Ammon's horn (tissue), 1 donor: ENCODE measurements at regions not wholly inside any gene's neighbourhood (a gene's known extent, or its start where the extent isn't known, plus 50 kb on each side); places are given as distances from the start of the nearest gene placed in this dataset.

ENCODE experiments used
- DNase-seq: peaks from one replicate; pipeline ENCODE4 v3.0.0-alpha.2; 2016; ENCODE audit warnings: low spot score

DNA sequence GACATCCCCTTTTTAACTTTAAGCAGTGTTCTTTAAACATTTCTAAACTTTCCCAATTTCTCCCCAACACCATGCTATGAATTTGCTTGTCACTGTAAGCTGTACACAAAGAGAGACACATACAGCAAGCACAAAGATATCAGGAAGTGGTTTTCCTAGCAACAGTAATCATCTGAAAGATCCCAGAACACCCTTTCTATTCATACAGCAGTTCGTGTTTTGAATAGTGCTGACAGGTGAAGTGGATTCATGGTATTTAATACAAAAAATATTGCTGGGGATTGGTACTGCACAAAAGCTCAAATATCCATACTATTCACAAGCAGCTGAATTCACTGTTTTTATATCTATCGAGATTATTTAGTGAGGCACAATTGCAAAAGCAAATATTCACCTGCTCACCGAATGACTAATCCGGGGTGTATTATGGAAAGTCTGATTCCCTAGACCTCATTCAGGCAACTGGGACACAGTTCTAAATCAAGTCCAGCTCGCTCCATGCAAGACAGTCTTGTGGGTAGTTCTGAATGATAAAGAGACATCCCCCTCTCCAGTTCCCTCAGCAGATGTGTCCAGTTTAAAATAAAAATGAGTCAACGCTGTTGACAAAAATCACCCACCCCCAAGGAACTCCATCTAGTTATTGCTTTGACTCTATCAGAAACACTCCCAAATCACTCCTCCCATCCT is 107.1 kb upstream of the TSHZ2 start:
- DNase-seq: no peak

DNA sequence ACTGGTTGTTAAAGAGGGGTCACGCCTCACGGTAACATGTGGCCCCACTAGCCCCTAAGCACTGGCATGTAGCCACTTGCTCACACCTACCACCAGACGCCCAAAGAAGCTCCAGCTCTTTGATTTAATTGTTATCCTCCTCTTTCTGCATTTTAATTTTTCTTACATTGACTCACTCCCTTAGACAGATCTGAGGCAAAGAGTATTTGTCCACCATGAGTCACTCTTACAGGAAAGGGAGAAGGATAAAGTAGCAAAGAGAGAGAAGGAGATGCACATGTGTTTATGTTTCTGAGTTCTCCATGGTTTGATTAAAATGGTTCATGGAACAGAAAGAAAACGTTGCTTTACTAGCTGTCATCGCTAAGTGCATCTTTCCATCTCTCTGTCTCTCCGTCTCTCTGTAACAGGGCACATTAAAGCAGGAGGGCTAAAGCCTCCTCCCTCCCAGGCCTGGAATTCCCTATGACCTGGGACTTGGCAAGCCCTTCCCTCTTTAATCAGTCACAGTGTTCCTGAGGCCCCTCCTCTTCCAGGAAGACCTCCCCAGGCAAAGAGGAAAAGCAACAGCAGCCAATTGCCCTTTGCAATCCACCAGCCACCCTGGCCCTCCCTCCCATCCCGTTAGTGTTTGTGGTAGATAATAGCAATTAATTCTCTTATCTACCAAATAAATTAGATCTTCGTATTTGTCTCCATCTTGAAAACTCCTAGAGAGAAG is 112.8 kb upstream of the TSHZ2 start:
- no peak for DNase-seq

DNA sequence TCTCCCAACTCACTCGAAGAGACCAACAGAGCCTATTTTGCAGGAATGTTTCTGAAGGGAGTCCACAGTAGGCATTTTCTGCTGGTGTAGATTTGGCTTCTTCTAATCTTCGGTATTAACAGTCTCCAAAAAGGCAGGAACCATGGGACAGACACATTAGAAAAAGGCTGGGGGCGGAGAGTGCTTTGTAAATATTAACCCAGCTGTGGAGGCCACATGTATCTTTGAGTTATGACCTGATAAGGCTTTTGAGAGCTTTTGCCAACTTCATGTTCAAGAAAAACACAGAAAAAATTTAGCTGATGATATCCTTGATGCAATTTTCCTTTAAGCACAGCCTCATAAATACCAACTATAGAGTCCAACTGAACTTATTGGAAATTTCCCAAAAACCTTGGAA is 119.4 kb upstream of the TSHZ2 start:
- no peak for DNase-seq

DNA sequence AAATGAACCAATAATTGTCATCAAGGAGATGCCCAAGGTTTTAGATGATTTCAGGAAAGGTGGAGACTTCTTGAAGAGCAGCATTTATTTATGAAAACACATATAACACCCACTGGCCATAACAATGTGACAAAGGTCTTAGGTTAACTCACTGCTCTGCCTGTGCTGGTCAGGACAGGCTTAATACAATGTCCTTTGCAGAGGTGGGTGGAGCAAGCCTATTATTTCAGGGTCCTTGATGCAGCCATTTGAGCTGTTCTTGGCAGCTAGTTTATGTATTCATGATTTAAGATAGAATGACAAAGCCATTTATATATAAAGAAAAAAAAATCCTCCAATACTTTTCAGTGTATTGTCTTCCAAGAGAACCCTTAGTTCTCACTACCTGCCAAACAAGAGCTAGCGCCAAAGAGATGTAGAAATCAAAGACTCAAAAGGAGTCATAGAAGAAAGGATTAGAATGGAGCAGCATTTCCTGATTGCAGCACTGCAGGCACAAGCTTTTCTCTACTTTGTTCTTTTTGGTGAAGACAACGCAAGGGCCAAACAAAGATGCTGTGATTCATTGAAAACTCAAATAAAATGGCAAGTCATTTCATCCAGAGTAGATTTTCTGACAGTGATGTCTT is 124.3 kb upstream of the TSHZ2 start:
- DNase-seq: no peak

DNA sequence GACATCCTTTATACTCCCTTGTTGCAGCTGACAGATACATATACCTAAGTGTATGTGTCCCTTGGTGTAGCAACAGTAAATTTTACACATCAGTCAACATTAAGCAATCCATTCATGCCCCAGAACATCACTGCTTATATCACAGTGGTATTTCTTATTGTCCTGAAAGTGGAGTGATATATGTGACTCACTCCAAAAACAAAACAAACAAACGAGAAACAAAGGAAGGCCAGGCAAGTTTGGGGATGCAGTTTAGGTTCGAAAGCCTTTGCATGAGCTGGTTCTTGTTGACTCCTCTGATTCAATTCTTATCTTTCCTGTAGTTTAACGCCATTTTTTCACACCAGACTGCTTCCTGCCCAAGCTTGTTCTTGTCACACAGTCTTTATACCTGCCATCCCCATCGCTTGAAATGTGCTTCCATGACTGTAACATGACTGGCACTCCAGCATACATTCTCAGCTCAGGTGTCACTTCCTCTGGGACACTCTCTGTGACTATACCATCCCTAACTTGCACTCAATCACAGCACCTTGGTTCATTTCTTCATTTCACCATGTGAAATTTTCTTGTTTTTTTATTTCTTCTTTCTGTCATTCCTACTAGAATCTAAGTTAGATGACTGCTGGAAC is 125.0 kb upstream of the TSHZ2 start:
- no peak for DNase-seq

DNA sequence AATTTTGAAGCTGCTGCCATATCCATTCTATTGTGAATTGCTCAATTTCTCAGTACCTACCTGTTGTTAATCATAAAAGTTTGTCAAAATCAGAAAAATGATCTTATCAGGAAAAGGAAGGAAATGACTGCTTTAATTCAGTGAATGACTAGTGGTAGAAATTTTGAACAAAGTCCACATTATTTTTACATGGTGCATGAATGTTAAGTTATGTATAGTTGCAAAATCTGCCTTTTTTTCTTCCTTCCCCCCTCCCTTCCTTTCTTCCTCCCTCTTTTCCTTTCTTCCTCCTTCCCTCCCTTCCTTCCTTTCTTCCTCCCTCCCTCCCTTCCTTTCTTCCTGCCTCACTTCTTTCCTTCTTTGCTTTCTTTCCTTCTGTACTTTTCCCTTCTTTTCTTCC is 127.1 kb upstream of the TSHZ2 start:
- DNase-seq: no peak

DNA sequence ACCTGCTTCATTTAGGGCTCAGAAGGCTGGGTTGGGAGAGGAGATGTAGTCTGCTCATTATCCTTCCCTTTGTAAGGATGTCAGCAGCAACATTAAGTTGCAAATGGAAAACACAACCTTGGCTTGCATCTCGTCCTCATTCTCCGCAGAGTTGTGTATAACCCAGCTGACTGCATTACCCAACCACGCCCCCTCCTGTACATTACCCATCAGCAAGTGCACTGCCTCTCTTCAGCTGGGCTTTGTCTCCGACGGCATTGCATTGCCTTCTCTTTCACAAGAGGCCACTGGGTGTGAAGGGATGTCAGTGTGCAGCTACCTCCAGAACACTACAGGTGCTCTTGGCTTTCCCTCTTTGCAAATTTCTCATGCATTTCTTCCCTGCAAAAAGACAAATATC is 128.7 kb upstream of the TSHZ2 start:
- no peak for DNase-seq

DNA sequence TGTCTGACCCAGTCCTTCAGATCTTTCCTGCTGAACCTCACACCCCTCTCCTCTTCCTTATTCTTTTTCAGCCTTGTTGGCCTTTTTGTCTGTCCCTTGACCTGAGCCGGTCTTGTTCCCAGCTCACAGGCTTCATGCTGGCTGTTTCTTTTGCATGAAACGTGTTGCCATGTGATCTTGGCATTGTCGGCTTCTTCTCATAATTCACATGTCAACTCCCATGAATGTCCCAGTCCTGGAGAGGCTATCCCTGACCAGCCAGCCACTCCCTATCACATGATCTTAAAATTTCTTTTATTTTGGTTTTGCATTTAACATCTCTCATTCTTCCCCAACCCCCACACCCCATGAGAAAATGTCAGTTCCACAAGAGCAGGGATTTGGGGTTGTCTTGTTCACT is 131.2 kb upstream of the TSHZ2 start:
- no peak for DNase-seq

DNA sequence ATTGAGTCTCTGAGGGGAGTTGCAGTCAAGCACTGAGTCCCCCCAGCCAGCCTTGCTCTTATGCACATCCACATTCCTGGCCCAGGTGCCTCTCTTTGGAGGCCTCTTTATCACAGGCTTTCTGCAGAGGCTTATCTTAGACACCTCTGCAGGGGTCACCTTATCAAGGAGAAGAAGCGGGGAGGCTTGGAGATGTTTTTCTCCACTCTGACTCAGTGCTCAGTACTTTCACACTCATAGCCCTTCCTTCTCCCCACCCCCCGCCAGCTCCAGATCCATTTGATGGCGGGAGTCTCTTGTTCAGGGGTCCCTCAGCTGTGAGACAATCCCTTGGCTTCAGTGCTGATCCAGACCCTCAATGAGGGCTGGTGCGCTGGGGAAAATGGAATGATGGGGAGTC is 132.1 kb upstream of the TSHZ2 start:
- no peak for DNase-seq

DNA sequence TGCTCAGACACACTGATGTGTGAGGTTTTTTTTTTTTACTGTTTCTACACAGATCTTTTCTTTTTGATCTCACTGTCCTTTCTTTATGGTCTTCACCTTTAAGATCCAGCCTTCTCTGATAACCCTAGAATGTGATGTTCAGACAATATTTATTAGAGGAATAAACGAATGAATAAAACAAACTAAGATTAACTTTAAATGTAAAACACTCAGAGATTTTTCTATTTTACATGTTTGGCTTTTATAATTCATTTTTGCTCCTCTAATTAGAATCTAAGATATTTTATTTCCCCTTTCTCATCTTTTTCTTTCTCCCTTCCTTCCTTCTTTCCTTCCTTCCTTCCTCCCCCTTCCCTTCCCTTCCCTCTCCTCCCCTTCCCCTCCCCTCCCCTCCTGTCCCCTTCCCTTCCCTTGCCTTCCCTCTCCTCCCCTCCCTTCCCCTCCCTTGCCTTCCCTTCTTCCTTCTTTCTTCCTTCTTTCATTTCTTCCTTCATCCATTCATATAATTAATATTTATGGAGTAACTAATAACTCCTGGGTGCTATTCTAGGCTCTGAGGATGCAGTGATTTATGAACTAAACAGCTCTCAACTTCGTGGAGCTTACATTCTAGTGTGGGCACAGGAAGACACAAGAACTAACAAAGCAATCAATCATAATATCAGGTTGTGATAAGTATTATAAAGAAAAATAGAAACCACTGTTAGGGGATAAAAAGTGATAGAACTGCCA is 133.5 kb upstream of the TSHZ2 start:
- DNase-seq: no peak

DNA sequence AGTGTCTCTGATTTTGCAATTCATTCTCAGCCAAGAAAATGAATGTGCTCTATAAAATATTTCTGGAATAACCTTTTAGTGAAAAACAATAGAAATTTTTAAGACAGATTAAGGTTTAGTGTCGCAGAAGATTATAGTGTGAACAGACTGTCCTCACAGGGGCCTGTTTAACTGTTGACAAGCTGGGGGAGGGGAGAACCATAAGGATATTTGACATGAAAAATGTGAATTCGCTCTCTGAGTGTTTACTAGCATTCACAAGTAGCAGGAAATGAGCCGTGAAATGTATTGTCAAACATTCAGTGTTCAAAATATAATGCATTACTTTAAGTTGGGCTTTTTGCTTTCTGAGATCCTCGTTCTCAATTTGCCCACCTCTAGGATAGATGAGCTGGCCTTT is 134.8 kb upstream of the TSHZ2 start:
- DNase-seq: no peak

DNA sequence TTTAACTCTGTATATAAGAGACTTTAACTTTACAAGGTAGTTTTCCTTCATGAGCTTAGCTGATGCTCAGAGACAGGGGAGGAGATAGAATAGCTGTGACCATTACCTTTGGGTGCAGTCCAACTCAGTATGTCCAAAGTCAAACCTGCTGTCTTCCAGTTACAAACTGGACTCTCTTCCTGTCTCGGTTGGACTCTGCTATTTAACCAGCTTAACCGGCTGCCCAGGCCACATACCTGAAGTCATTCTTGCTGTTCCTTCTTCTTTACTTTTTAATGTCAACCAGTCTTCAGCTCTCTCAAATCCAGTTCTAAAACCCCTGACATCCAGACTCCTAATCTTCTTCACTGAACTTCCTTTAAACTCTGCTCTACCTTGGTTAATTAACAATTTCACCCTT is 138.3 kb upstream of the TSHZ2 start:
- DNase-seq: no peak

DNA sequence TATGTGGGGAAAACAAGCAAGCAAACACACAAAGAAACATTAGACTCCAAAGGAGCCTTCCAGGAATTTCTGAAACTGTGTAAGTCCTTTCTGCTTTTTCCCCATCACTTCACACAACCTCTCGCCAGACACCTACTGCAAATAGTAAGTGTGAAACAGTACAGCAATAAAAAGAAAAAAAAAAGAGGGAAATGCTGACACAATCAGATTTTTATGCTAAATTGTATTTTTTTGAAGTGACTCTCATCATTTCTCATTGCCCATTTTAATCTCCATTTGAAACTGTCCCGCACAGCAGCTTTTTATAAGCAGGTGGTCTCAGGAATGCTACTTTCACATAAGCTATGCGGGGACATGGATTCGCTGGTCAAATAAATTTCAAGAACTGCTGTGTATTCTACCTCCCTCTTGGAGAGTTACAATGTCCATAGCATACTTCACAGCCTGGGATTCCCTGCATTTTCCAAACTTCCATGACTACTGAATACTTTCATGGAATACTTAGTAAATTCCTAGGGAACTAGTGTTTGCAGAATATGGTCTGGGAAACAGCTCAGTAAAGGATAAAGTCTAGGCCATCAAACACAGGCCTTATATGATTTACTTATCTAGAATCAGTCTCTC is 139.9 kb upstream of the TSHZ2 start:
- no peak for DNase-seq

DNA sequence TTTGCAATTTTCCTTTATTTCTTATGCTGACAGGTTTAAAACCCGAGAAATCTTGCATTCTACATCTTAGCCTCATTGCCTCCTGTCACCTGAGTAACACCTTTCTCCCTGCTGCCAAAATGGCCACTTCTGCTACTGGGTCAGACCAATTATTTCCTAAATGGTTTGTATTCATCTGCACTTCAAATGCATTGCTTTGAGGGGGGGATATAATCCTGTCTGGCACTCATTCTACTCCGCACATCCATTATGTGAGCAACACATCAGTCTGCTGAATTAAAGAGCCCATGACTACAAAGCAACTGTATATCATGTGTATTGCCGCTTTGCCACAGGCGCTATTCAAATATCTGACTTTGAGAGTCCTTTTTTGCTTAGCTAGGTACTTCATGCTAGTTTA is 141.6 kb upstream of the TSHZ2 start:
- no peak for DNase-seq

DNA sequence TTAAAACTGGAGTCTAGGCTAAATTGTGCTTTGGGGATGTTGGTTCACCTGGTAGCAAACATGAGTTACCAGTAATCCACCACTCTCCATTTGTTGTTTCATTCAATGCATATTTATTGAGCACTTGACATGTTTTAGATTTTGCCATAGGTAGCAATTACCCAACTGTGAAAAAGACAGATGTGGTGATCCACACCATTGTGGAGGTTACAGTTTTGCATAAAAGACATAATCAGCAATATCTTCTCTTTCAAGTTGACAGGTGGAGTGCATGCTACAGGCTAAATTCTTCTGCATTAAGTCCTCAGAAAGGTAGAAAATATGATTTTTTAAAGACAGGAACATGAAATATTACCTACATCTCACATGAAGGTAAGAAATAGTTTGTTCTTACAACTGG is 143.0 kb upstream of the TSHZ2 start:
- DNase-seq: no peak

DNA sequence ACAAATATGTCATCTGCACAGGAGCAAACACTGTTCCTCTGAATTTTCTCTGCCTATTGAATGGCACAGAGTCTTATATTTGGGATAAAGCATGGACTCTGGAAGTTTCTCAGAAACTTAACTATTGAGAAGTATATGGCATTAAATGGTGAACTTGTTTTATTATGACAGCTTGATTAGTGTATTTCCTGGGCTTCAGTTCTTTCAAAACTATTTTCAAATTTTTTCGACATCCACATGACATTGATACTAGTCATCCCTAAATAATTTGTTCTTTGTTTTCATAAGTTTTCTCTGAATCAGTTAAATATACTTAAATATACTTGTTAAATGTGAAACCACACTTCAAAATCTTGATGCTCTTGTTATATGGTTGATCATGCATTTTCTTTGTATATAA is 144.0 kb upstream of the TSHZ2 start:
- DNase-seq: no peak

DNA sequence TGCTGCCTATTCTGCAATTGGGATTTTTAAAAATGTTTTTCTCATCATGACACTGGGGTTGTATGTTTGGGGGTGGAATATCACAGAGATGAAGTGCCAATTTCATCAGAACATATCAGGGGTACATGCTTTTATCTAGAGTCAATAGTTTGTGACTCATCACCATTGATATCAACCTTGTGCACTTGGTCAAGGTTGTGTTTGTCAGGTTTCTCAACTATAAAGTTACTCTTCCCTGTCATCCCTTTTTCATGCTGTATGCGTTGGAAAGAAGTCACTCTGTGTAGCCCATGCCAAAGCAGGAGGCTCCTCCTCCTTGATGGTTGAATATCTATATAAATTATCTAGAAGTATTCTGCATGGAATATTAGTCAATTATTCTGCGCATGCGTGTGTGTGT is 145.4 kb upstream of the TSHZ2 start:
- no peak for DNase-seq

DNA sequence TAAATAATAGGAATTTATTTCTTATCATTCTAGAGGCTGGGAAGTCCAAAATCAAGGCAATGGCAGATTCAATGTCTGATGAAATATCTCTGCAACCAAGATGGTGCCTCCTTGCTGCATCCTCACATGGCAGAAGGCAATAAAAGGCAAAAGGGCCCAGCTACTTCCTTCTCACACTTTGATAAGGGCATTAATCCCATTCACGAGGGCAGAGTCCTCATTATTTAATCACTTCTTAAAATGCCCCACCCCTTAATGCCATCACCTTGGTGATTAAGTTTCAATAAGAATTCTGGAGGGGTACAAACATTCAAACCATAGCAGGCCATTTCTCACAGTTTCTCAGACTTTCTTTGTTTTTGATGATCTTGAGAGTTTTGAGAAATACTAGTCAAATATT is 145.8 kb upstream of the TSHZ2 start:
- no peak for DNase-seq

DNA sequence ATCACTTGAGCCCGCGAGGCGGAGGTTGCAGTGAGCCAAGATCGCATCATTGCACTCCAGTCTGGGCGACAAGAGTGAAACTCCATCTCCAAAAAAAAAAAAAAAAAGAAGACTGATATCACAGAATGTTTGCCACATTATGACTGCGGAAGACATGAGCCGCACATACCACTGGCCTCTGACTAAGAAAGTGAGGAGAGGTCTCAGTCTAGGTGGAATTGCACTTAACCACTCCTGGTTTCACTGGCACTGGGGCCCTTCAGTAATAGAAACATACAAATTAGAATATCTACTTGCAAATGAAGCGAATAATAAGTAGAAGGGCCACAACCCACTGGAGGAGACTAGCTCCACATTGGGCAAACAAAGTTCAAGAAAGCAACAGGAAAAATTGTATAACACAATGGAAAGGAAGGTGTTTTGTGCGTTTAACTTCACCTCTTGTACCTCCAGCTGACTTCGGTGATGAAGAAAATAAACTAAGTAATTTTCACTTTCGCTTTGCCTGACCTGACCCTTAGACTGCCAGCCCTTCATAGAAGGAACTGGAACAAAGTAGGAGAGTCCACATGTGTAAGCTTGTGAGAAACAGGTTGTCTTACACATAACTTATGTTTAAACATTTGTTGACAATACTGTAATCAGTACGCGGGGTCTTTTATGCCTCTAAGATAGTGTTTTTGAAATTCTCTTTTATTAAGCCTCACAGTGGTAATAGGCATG is 147.5 kb upstream of the TSHZ2 start:
- no peak for DNase-seq

DNA sequence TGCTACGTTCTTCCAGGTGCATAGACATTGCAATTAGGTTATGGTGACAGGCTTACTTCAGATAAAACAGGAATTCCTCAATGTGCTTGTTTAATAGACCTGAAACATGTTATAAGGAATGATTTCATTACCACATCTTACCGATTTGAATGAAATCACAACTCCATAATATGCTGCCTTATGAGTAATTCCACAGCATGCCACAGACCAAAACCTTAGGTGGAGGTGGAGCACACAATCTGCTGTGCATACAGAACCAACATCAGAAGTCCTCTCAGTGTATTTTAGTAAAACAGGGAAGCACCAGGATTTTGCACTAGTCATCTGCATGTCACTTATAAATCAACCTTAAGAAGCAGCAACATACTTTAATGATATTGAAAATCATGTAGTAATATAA is 148.9 kb upstream of the TSHZ2 start:
- DNase-seq: no peak

DNA sequence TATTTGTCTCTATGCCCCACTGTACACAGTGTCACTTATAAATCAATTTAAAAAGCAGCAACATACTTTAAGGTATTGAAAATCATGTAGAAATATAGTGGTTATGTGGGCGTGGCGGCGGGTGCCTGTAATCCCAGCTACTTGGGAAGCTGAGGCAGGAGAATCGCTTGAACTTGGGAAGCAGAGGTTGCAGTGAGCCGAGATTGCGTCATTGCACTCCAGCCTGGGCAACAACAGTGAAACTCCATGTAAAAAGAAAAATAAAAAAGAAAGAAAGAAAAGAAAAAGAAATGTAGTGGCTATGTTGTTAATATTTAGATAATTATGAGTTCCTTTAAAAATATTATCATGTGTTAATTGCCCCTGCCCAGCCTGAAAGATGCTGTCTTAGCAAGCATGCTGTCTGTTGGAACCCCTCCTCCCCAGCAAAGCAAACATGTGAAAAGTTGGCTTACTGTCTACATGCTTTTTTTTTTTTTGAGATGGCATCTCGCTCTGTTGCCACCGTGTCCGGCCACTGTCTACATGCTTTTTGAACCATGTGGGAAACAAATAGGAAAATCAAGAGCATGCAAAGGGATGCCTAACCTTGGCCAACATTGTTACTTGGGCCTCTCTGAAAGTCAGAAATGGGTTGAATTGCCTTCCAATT is 151.4 kb upstream of the TSHZ2 start:
- DNase-seq: no peak
